ENCODE measurements at regions not wholly inside any gene's neighbourhood (a gene's known extent, or its start where the extent isn't known, plus 50 kb on each side); places are given as distances from the start of the nearest gene placed in this dataset.
"Not testable (repeated sequence)": the region's sequence is repeated elsewhere in the genome, so short reads cannot be mapped to it uniquely, and the experiment has no call there.

DNA sequence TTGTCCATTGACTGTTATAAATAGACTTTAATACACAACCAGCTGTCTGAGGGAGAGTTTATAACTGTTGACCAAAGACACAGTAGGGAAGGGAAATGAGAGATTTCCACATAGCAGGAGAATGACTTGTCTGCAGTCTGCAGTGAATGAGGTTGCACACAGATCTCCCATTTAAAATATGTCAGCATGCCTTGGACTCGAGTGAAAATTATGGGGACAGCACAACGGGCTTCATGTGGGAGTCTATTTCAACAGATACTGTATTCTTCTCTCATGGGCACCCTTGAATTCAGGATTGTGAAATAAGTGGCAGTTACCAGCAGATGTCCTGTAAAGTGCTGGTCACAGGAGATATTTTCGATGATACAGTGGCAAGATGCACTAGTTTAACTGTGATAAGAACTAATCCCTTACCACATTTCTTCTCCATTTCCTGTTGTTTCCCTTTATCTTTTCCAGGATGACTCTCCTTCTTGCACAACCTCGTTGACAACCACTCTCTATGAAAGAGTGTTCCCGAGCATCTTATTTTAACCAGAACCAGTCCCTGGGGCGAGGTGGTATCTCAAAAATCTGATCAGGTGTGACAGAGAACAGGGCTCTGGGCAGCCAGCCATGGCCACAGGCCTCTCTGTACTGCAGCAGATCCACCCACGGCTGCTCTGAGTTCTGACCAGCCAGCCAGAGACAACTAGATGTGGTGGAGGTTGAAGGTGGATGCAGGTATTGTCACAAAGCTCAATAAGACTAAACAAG, 51.5 kb upstream of the MAP3K1 start:
- peak; percentile 11 for DNase-seq

DNA sequence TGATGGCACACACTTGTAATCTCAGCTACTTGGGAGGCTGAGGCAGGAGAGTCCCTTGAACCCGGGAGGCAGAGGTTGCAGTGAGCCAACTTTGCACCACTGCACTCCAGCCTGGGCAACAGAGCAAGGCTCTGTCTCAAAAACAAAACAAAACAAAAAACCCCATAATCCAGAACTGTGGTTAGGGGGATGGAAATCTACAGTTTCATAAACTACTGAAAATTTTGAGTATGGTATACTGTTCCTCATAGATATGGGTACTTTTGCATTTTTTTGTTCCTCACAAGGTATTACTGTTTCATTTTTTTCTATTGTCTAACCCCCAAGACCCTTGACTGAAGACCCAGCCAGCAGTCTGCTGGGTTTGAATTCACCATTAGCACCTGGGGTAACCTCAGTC, 52.2 kb upstream of the MAP3K1 start:
- no peak for DNase-seq

DNA sequence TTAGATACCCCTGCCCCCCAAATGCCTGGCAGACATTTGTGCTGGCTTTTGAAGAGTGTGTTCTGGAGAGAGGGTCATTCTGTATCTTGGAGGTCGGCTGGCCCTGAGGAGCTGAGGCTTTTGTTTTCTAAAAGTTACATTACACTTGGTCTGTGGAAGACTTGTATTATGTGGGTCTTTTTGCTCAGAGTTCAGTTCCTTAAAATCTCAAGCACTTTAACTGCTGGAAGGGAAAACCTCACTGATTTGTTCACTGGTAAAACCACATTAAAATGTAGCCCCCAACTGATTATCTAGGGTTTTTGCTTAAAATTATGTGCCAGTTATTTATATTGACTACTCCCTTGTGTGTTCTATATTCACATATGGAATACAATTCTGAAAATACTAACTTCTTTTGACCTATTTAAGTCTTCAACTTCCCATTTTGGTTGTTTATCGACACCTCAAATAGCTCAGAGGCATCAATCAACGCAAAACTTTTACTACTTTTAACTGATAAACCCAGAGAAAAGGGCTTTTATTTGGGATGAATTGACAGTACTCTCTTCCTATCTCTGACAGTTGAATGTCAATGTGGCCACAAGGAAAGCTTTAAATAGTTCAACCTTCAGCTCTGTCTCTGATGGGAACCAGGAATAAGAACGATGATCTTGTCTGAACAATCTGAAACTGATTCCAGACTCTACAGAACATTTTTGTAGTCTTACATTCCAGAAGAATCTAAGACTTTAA, 54.0 kb upstream of the MAP3K1 start:
- no peak for DNase-seq

DNA sequence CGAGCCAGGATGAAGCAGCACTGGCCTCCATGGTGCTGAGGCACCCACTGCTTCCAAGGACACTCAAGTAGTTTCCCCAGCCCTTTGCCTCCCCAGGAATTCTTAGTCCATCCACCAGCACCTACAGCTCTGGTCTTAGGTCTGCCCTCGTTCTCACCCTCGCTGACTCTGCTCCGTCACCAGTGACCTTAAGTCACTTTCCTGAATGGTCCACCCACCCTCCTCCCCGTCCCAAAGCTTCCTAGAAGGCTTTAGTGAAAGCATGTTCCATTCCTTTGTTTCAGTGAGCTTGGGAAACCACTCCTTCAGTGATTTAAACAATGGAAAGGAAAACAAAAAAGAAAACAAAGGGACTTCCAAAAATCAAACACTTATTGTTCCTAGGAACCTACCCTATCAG, 54.6 kb upstream of the MAP3K1 start:
- no peak for DNase-seq

DNA sequence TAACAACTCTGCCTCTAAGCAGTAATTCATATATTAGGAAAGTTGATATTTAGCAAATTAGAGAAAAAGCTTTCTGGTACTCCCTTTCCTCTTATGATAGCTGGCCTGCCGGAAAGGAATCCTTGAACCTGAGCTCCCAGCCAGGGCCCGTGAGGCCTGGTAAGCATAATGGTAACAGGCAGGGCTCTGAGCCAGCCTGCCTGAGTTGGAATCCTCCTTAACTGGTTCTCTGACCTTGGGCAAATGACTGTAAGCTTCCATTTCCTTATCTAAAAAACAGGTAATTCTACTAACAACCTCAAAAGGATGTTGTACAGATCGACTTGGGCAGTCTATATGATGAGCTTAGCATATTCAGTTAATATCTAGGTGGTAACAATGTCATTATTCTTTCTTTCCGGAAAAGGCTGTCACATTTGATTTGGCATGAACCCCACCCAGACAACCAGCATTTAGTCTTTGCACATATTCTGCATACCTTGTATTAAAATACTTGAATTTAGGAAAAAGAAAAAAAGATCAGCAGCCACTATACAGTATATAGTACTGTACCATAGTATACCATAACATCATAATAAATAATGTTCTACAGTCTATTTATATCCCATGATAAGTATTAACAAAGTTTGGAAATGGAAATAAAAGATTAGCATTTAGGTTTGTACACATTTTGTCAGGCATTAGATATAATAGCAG, 55.7 kb upstream of the MAP3K1 start:
- no peak for DNase-seq

DNA sequence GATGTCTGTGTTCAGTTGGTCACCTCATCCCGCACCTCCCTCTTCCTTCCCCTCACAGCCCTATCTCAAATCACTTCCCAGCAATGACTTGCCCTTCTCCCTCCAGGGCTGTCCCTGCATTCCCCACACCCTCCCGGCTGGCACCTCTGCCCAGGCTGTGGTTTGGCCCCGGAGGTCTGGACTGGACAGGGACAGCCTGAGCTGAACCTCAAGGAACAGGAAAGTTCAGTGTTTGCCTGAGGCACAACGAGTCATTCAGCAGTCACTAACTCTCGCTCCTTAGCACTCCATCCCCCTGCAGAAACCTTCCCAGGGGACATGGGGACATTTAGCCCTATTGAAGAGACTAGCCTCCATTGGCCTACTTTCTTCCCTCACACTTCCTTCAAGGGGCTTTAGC, 58.3 kb upstream of the MAP3K1 start:
- DNase-seq: no peak

DNA sequence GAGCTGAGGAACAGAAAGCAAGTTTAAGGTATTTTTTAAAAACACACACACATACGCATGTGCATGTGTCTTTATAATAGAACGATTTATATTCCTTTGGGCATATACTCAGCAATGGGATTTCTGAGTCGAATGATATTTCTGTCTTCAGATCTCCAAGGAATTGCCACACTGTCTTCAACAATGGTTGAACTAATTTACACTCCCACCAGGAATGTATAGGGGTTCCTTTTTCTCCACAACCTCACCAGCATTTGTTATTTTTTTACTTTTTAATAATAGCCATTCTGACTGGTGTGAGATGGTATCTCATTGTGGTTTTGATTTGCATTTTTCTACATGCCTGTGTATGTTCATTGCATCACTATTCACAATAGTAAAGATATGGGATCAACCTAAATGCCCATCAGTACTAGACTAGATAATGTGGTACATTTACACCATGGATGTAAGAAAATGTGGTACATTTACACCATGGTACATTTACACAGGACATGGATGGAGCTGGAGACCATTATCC, 60.3 kb upstream of the MAP3K1 start:
- DNase-seq: no peak

DNA sequence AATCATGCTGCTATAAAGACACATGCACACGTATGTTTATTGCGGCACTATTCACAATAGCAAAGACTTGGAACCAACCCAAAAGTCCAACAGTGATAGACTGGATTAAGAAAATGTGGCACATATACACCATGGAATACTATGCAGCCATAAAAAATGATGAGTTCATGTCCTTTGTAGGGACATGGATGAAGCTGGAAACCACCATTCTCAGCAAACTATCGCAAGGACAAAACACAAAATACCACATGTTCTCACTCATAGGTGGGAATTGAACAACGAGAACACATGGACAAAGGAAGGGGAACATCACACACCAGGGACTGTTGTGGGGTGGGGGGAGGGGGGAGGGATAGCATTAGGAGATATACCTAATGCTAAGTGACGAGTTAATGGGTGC, 61.8 kb upstream of the MAP3K1 start:
- DNase-seq: not testable (repeated sequence)

DNA sequence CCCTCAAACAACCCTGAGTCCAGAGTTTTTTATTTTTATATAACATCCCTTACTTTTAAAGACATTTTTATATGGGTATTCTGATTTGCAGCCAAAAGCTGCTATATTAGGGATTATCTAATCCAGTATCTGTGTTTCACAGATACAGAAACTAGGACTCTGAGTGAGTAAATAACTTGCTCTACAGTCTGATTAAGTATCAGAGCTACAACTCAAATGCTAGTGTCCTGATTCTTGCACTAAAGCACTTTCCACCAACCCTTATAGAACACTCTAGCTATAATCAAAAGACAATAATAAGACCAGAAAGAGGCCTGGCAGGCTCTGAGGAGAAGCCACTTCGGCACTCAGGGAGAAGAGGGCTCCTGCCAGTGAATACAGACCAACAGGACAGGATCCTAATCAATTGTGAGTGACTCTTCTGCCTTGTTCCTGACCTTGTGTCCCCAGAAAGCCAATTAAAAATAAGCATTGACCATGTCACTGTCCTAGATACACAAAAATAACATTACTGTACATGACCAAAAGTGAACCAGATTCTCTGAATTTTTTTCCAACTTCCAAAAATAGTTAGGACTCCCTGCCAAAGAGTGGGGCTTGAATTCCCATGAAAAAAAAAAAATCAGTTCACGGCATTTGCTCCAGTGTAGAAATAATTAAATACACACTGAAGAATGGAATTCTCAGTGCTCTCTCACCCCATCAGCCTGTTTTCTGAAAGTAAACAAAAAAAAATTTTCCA, 63.6 kb upstream of the MAP3K1 start:
- no peak for DNase-seq

DNA sequence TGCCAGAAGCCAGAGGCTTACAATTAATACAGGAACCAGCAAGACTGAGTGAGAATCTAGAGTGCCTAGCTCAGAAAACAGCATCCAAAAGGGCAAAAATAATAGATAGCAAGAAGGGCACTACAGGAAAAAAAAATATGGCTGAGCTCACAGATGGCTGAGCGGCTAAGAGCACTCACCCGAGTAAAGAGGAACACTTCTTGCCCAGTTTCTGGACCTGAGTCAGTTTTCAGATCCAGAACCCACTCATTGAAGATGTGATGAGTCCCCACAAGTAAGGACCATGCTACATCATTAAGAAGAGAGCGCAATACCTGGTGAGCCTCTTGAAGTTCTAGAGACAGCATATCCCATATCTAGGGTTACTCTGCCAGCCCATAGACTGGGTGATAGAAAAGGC, 65.5 kb upstream of the MAP3K1 start:
- no peak for DNase-seq

DNA sequence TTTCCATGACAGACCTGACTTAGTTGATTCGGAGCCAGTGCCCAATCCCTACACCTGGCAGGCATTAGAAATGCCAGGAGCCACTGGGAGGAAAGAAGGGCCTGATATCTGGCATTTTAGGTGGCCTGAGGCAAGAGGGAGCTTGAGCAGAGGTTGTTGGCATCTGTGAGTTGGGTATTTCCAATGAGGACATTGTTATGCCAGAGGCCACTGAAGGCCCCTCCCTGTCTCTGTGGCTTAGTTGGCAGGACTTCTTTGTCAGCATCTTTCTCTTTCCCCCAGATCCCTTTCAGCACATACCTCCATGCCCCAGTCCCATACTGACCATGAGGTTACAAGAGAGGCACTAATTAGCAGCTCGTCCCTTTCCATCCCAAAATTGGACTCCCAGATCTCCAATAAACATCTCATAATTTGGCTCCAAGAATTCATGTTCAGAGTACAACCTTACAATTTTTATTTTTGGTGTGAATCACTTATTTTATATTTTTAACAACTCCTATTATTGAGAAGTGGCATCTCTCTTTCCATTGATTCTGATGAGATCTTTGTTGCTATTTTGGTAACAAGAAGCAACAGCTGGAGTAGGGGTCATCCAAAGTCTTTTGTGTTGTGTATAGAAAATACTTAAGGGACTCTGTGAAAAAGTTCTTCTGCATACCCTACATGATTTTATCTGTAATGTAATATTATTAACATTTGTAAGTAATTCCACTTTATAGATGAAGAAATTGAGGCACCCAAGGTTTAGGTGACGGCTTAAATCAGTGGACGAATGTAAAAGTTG, 68.6 kb upstream of the MAP3K1 start:
- DNase-seq: peak; percentile 41

DNA sequence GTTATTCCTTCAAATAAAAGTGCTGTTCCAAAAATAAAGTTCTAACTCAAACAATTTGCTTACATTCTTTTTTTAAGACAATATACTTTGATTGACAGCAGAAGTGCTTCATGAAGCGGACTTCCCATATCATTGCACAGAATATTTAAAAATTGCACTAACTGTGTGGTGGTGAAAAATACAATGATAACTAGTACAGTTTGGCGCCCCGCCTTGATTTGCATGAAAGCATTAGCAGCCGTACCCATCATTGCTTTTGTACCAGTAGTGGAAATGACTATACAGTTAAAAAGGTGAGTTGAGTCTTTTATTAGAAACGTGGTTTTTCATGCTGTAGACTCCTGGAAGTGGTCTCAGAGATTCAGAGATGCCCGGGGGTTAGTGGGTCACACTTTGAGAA, 69.5 kb upstream of the MAP3K1 start:
- DNase-seq: no peak

DNA sequence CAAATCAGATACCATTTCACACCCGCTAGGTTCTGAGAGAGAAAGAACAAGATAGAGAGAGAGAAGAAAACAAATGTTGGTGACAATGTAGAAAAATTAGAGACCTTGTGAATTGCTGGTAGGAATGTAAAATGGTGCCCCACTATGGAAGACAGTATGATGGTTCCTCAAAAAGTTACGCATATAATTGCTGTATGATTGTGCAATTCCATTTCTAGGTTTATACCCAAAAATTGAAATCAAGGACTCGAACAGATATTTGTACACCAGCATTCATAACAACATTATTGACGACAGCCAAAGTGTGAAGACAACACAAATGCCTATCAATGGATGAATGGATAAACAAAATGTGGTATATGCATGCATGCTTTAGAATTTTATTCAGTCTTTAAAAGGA, 74.5 kb upstream of the MAP3K1 start:
- no peak for DNase-seq

DNA sequence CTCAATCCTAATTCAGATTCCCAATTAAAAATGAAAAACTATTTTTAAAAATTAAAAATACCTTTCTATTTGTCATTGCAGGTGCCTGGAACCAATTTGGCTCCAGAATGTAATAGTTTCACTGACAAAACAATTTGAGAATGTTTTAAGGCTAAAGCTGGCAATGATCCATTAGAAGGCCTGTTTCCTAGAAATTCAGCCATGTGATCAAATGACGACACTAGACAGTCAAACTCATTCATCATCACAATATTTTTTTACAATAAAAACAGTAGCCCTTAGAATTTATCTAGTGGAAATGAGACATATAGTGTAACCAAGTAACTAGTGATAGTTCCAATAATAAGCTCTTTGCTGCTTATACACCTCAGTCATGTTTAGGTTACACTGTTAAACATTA, 75.4 kb upstream of the MAP3K1 start:
- no peak for DNase-seq

DNA sequence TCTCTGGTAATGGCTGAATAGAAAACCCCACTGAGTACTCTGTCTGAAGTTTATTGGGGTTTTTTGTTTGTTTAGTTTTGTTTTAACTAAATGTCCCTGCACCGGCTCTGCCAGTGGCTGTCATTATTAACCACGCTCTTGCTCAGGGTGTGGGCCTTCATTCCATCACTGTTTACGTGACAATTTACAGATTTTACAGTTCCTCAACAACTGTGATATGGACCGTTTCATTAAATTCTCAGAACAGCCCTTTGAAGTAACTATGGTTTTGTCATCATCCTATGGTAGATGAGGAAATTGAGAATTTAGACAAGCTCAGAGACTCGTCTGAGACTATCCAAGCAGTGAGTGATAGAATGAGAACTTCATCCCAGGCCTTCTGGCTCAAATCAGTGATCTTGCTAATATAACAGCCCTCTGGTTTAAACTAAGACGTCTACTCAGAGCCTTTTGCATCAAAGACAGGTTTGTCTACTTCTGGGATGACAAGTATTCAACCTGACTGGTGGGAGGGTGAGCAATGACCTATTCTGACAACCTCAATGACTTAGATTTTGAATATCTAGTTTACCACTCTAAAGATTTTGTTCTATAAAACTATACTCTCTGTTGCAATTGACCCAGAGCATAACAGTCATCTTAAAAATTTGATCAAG, 77.3 kb upstream of the MAP3K1 start:
- DNase-seq: no peak

DNA sequence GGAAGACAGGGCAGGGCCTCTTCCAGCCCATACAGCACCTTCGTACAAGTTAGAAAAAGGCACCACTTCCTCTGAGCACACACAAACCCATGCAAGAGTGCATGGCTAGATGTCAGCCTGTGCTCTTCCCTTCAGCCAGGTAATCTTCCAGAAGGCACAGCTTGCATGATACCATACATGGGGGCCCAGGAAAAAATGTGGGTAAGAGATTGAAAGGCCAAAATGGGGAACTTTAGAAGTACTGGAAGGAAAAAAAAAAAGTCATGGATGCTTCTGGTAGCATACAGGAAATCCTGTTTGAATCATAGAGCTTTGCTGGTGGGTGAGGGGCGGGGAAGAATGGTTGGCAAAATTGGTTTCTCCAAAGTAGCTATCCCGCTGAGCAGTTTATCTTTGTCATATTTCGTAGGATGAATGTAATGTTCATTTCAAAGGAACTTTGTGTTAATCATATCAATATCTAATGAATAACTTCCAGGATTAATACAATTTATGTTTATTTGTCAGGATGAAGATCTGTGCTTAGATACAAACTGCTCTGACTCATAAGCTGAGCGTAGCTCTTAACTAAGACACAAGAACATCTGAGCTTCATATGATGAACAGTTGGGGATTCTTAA, 78.2 kb upstream of the MAP3K1 start:
- DNase-seq: no peak

DNA sequence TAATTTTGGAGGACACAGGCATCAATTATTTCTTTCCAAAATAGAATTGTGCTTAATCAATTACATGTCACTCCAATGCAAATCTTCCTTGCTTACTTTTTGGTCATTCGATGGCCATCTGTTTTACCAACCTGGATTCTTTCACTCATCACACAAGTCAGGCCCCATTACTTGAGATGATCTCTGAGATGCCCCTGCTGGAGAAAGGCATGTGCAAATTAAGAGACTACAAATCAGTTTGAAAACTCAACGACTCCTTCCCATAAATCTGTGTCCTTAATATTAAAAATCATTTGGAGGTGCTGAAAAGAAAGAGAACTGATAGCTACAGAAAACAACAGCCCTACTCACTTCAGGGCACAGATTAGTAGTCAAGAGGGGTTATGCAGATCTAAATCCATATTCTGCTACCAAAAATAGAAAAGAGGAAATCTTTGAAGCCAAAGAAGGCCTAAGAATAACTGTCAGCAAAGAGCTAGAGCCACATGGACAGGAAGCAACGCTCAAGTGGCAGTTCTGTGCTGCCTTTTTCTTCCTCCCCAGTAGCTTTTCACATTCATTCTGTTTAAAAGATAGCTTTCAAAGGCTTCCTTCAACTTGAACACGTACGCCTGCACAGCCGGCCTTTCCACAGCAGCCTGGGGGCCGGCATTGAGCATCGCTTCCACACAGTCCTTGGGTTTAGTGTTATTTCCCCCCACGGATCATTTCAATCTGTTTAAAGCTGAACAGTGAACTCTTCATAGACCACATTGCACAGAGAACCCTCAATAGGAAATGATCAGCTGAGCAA, 79.3 kb upstream of the MAP3K1 start:
- peak; percentile 36 for DNase-seq

DNA sequence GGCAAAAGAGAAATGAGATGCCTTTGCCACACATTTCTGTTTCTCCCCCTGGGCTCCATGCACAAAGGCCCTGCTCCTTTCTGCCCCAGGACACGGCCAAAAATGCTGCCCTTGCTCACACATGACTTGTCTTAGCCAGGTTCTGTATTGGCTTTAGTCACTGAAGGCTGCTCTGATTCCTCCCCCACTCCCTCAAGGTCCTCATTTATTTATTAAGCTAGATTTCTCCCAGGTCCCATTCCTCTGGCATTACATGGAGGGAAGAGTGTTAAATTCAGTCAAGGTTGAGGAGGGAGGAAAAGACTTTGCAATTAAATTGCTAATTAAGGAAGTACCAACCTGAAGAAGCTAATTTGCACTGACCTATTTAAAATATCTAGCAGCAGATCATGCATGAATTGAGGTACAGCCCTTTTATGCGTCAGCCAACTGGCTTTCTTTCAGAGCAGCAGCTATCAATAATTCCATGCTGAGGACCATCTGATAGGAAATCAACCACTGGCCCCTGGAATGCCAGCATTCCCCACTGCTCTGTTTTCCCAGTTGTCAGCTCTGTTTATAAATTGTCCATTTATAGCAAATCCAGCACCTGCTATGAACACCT, 81.2 kb upstream of the MAP3K1 start:
- DNase-seq: peak; percentile 35

DNA sequence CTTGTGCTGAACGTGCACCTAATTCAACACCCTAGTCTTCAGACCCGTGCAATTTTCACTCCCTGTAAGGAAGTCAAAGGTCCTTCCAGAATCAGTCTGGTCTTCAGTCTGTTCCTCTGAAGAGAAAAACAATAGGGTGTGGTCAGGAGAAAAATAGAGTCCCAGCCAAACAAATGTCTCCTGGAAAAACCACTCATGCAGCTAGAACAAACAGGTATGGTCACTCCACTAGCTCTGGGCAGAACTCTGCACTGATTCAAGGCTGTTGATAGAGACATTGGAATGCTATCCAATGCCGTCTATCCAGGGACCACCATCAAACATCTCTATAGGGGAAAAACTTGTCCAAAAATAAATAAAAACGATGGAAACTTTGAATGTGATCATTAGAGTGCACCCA, 81.8 kb upstream of the MAP3K1 start:
- no peak for DNase-seq

Data from tongue (tissue), 1 donor.